Liver (tissue), 8 donors: ENCODE measurements at regions not wholly inside any gene's neighbourhood (a gene's known extent, or its start where the extent isn't known, plus 50 kb on each side); places are given as distances from the start of the nearest gene placed in this dataset.

Experiments used
- DNase-seq: peaks from one replicate; pipeline ENCODE4 v3.0.0-alpha.2; 2017; ENCODE audit warnings: low spot score
- H3K27ac ChIP-seq, 2 donors: one replicate each; pipeline ENCODE4 v1.7.0; 2013; ENCODE audit warnings: inconsistent platforms in 2 of 2, low read length in 2 of 2, control low read depth in 1 of 2, low read depth in 1 of 2, mild to moderate bottlenecking in 1 of 2
- H3K27me3 ChIP-seq, 4 donors: one replicate each; pipeline versions ENCODE4 v1.6.1 to v1.7.0; 2013; ENCODE audit warnings: low read length in 3 of 4, inconsistent platforms in 1 of 4, mild to moderate bottlenecking in 1 of 4, moderate library complexity in 1 of 4; ENCODE audit not compliant: control insufficient read depth in 4 of 4, insufficient read depth in 4 of 4
- H3K36me3 ChIP-seq, 4 donors: one replicate each; pipeline versions ENCODE4 v1.6.1 to v1.7.0; 2013; ENCODE audit warnings: low read length in 3 of 4, mild to moderate bottlenecking in 3 of 4, low read depth in 1 of 4, moderate library complexity in 1 of 4; ENCODE audit not compliant: control insufficient read depth in 4 of 4, insufficient read depth in 3 of 4
- H3K4me1 ChIP-seq, 4 donors: one replicate each; pipeline versions ENCODE4 v1.6.1 to v1.7.0; 2013; ENCODE audit warnings: low read length in 3 of 4, mild to moderate bottlenecking in 3 of 4, moderate library complexity in 1 of 4; ENCODE audit not compliant: control insufficient read depth in 4 of 4, insufficient read depth in 4 of 4
- H3K4me3 ChIP-seq, 3 donors: one replicate each; pipeline versions ENCODE4 v1.6.1 to v1.7.0; 2013; ENCODE audit warnings: low read length in 3 of 3, control low read depth in 1 of 3, low read depth in 1 of 3, mild to moderate bottlenecking in 1 of 3
- H3K9ac ChIP-seq, 2 donors: one replicate each; pipeline ENCODE4 v1.7.0; 2013; ENCODE audit warnings: low read length in 2 of 2, mild to moderate bottlenecking in 2 of 2, moderate library complexity in 2 of 2, control low read depth in 1 of 2, low read depth in 1 of 2
- H3K9me3 ChIP-seq, 4 donors: one replicate each; pipeline versions ENCODE4 v1.6.1 to v1.7.0; 2013; ENCODE audit warnings: low read length in 3 of 4; ENCODE audit not compliant: control insufficient read depth in 4 of 4
- EGR1 ChIP-seq, 2 donors: IDR thresholded peaks; 2 replicates each; pipeline ENCODE4 v1.6.1; 2016 to 2018; ENCODE audit warnings: antibody characterized with exemption in 2 of 2, low read depth in 2 of 2
- FOXA1 ChIP-seq: IDR thresholded peaks from 2 replicates; pipeline ENCODE4 v1.6.1; 2016; ENCODE audit warnings: antibody characterized with exemption
- FOXA2 ChIP-seq: IDR thresholded peaks from 2 replicates; pipeline ENCODE4 v1.6.1; 2016; ENCODE audit warnings: antibody characterized with exemption
- GABPA ChIP-seq, 2 donors: IDR thresholded peaks in 1 of 2; conservative IDR thresholded peaks in 1 of 2; 2 replicates each; pipeline ENCODE4 v1.6.1; 2016; ENCODE audit warnings: antibody characterized with exemption in 2 of 2, mild to moderate bottlenecking in 1 of 2, moderate library complexity in 1 of 2
- HNF4A ChIP-seq, 2 donors: conservative IDR thresholded peaks; 2 replicates each; pipeline ENCODE4 v1.6.1; 2016; ENCODE audit warnings: antibody characterized with exemption in 2 of 2, mild to moderate bottlenecking in 2 of 2
- HNF4G ChIP-seq: IDR thresholded peaks from 2 replicates; pipeline ENCODE4 v1.6.1; 2016; ENCODE audit warnings: antibody characterized with exemption
- JUND ChIP-seq, 2 donors: IDR thresholded peaks; 2 replicates each; pipeline ENCODE4 v1.6.1; 2016; ENCODE audit warnings: antibody characterized with exemption in 2 of 2
- MAX ChIP-seq: IDR thresholded peaks from 2 replicates; pipeline ENCODE4 v1.6.1; 2016; ENCODE audit warnings: antibody characterized with exemption
- NR2F2 ChIP-seq: IDR thresholded peaks from 2 replicates; pipeline ENCODE4 v1.6.1; 2016; ENCODE audit warnings: antibody characterized with exemption
- RAD21 ChIP-seq, 2 donors: IDR thresholded peaks; 2 replicates each; pipeline ENCODE4 v1.6.1; 2016; ENCODE audit warnings: antibody characterized with exemption in 2 of 2, mild to moderate bottlenecking in 2 of 2
- RXRA ChIP-seq, 2 donors: IDR thresholded peaks; 2 replicates each; pipeline ENCODE4 v1.6.1; 2017 to 2018; ENCODE audit warnings: antibody characterized with exemption in 2 of 2, mild to moderate bottlenecking in 1 of 2
- SP1 ChIP-seq: IDR thresholded peaks from 2 replicates; pipeline ENCODE4 v1.6.1; 2018; ENCODE audit warnings: antibody characterized with exemption, mild to moderate bottlenecking
- TAF1 ChIP-seq: conservative IDR thresholded peaks from 2 replicates; pipeline ENCODE4 v1.6.1; 2016; ENCODE audit warnings: antibody characterized with exemption, mild to moderate bottlenecking
- YY1 ChIP-seq: IDR thresholded peaks from 2 replicates; pipeline ENCODE4 v1.6.1; 2016; ENCODE audit warnings: antibody characterized with exemption, mild to moderate bottlenecking
- ZBTB33 ChIP-seq: IDR thresholded peaks from 2 replicates; pipeline ENCODE4 v1.6.1; 2016; ENCODE audit warnings: antibody characterized with exemption
- WGBS: extraction: QIAGEN DNeasy Blood & Tissue Kit; methylation state at CpG from one replicate; pipeline ENCODE4 v1.1.7; 2013; 5-methylcytosine and 5-hydroxymethylcytosine counted together
- TF ChIP-seq, protein P1 (sequence below): fragments of 150-350 bp; IDR thresholded peaks from 2 replicates; pipeline ENCODE4 v1.5.1; 2017; ENCODE audit warnings: improper control_type of control experiment, low read depth, low read length; ENCODE audit not compliant: missing input control
- TF ChIP-seq, protein P2 (sequence below): IDR thresholded peaks from 2 replicates; pipeline ENCODE4 v1.6.1; 2016; ENCODE audit warnings: antibody characterized with exemption, mild to moderate bottlenecking
- TF ChIP-seq, protein P3 (sequence below): IDR thresholded peaks from 2 replicates; pipeline ENCODE4 v1.6.1; 2016; ENCODE audit warnings: antibody characterized with exemption
- donor health status: healthy.
- donor health status: healthy.
- donor health status: healthy.
- donor health status: healthy.
- donor health status: healthy.

GRCh38 chr3:162015856-162016255 lies 519.2 kb downstream of the OTOL1 start:
- Histone ChIP-seq H3K4me3 (no peak overlapping the region), H3K27ac (no peak overlapping the region), H3K36me3 (no peaks in the 10 kb centered on the region), H3K27me3 (no peaks in the 10 kb centered on the region), H3K9me3 (no peaks in the 10 kb centered on the region), H3K9ac (no peak overlapping the region), H3K4me1 (no peaks in the 10 kb centered on the region)
- TF ChIP-seq, protein P1, sequence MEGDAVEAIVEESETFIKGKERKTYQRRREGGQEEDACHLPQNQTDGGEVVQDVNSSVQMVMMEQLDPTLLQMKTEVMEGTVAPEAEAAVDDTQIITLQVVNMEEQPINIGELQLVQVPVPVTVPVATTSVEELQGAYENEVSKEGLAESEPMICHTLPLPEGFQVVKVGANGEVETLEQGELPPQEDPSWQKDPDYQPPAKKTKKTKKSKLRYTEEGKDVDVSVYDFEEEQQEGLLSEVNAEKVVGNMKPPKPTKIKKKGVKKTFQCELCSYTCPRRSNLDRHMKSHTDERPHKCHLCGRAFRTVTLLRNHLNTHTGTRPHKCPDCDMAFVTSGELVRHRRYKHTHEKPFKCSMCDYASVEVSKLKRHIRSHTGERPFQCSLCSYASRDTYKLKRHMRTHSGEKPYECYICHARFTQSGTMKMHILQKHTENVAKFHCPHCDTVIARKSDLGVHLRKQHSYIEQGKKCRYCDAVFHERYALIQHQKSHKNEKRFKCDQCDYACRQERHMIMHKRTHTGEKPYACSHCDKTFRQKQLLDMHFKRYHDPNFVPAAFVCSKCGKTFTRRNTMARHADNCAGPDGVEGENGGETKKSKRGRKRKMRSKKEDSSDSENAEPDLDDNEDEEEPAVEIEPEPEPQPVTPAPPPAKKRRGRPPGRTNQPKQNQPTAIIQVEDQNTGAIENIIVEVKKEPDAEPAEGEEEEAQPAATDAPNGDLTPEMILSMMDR, result no peak
- TF ChIP-seq, protein P2, sequence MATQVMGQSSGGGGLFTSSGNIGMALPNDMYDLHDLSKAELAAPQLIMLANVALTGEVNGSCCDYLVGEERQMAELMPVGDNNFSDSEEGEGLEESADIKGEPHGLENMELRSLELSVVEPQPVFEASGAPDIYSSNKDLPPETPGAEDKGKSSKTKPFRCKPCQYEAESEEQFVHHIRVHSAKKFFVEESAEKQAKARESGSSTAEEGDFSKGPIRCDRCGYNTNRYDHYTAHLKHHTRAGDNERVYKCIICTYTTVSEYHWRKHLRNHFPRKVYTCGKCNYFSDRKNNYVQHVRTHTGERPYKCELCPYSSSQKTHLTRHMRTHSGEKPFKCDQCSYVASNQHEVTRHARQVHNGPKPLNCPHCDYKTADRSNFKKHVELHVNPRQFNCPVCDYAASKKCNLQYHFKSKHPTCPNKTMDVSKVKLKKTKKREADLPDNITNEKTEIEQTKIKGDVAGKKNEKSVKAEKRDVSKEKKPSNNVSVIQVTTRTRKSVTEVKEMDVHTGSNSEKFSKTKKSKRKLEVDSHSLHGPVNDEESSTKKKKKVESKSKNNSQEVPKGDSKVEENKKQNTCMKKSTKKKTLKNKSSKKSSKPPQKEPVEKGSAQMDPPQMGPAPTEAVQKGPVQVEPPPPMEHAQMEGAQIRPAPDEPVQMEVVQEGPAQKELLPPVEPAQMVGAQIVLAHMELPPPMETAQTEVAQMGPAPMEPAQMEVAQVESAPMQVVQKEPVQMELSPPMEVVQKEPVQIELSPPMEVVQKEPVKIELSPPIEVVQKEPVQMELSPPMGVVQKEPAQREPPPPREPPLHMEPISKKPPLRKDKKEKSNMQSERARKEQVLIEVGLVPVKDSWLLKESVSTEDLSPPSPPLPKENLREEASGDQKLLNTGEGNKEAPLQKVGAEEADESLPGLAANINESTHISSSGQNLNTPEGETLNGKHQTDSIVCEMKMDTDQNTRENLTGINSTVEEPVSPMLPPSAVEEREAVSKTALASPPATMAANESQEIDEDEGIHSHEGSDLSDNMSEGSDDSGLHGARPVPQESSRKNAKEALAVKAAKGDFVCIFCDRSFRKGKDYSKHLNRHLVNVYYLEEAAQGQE, result no peak
- TF ChIP-seq FOXA2 (no peak), YY1 (no peak), NR2F2 (no peak), SP1 (no peak), RAD21 (IDR thresholded peaks at IDR 0.05) (no peak), GABPA (IDR thresholded peaks at IDR 0.05 in 1 of 2, conservative IDR thresholded peaks at IDR 0.05 in 1 of 2) (no peak)
- TF ChIP-seq, protein P3, sequence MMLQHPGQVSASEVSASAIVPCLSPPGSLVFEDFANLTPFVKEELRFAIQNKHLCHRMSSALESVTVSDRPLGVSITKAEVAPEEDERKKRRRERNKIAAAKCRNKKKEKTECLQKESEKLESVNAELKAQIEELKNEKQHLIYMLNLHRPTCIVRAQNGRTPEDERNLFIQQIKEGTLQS, result no peak
- DNase-seq, result no peak

DNA sequence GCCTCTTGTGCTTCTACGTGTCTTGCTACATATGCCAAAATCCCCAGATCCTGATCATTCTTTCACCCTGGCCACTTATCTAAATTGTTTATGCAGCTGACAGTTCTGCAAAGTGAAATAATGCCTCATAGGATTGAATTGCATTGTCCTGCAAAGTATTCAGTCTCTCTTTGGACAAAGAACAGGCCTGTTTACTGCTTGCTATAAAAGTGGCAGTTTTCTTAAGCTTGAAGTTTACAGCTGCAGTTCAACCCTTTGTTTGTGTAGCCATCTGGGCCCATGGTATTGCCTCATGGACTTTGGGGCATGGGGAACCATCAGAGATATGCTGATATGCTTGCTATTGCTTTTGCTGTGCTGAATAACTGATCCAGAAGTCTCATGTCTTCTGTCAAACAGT lies 523.2 kb downstream of the OTOL1 start:
- H3K4me3 ChIP-seq, result no peak overlapping the region
- H3K27me3 ChIP-seq, result no peaks in the 10 kb centered on the region
- no peak overlapping the region for H3K9ac ChIP-seq
- DNase-seq, result no peak
- H3K4me1 ChIP-seq, result no peaks in the 10 kb centered on the region
- H3K27ac ChIP-seq, result no peak overlapping the region
- H3K36me3 ChIP-seq, result no peaks in the 10 kb centered on the region
- no peaks in the 10 kb centered on the region for H3K9me3 ChIP-seq
- WGBS, result 61% methylated on average over 1 of the region's 1 CpG
- TF ChIP-seq RAD21 (IDR thresholded peaks at IDR 0.05) (no peak), ZBTB33 (no peak), GABPA (IDR thresholded peaks at IDR 0.05 in 1 of 2, conservative IDR thresholded peaks at IDR 0.05 in 1 of 2) (no peak), RXRA (IDR thresholded peaks at IDR 0.05) (no peak), TAF1 (no peak), NR2F2 (no peak), HNF4A (conservative IDR thresholded peaks at IDR 0.05) (no peak), SP1 (no peak), MAX (no peak), JUND (IDR thresholded peaks at IDR 0.05) (no peak), FOXA1 (no peak), YY1 (no peak), HNF4G (no peak), FOXA2 (no peak), EGR1 (IDR thresholded peaks at IDR 0.05; ENCODE audit: low read depth in 2 of 2) (no peak)
- TF ChIP-seq, protein P2, result no peak
- TF ChIP-seq, protein P3, result no peak
